ENCODE measurements at regions not wholly inside any gene's neighbourhood (a gene's known extent, or its start where the extent isn't known, plus 50 kb on each side); places are given as distances from the start of the nearest gene placed in this dataset.

DNA sequence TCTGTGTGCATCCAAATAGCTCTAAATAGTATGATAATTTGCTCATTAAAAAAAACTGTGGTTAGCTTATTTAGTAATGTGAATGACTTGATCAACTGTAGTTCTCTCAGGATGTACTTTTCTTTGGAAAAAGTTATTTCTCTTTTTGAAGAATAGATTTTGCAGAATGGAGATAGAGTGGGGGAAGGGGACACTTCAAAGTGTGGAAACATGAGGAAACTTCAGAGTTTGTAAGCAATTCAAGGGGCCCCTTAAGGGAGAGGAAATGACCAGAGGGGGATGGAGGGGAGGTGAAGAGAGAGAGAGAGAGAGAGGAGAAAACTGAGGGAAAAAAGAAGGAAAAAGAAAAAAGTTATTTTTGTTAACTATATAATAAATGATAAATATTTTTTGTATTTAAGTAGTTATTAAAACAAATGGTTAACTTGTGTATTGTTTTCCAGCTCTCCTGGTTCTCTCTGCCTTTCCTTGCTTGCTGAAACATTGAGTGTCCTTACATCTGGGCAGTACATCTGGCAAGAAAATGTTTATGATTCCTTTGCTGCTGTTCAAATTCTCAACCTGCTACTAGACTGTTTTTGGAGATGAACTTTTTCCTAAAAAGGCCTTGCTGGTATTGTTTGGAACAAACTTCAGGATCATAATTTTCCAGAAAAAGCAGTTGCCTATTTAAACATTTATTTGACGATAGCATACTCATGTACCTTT lies 497.5 kb upstream of the CITED2 start:
- intact Hi-C loops (cut with DNase I; ENCODE audit: low total_unique reads) (no loop called here), in situ Hi-C loops (cut with MboI; ENCODE audit: low sequenced_read_pairs in 4 of 4) (loop anchor here in 1 of 4 donors (25.0 kb wide), 1 partner anchor 565 kb away; no protein-coding TSS in a partner anchor)
- no peak overlapping the region for H3K27ac ChIP-seq
- no peaks in the 10 kb centered on the region for H3K9me3 ChIP-seq
- TF ChIP-seq, protein P1, sequence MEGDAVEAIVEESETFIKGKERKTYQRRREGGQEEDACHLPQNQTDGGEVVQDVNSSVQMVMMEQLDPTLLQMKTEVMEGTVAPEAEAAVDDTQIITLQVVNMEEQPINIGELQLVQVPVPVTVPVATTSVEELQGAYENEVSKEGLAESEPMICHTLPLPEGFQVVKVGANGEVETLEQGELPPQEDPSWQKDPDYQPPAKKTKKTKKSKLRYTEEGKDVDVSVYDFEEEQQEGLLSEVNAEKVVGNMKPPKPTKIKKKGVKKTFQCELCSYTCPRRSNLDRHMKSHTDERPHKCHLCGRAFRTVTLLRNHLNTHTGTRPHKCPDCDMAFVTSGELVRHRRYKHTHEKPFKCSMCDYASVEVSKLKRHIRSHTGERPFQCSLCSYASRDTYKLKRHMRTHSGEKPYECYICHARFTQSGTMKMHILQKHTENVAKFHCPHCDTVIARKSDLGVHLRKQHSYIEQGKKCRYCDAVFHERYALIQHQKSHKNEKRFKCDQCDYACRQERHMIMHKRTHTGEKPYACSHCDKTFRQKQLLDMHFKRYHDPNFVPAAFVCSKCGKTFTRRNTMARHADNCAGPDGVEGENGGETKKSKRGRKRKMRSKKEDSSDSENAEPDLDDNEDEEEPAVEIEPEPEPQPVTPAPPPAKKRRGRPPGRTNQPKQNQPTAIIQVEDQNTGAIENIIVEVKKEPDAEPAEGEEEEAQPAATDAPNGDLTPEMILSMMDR (IDR thresholded peaks at IDR 0.05 in 4 of 5, conservative IDR thresholded peaks at IDR 0.05 in 1 of 5) = no peak
- TF ChIP-seq POLR2A (IDR thresholded peaks at IDR 0.05) = no peak
- no peak overlapping the region for H3K4me3 ChIP-seq
- H3K4me1 ChIP-seq = no peaks in the 10 kb centered on the region
- no peaks in the 10 kb centered on the region for H3K36me3 ChIP-seq
- no peak for ATAC-seq
- no peak for DNase-seq
- H3K27me3 ChIP-seq = no peaks in the 10 kb centered on the region

DNA sequence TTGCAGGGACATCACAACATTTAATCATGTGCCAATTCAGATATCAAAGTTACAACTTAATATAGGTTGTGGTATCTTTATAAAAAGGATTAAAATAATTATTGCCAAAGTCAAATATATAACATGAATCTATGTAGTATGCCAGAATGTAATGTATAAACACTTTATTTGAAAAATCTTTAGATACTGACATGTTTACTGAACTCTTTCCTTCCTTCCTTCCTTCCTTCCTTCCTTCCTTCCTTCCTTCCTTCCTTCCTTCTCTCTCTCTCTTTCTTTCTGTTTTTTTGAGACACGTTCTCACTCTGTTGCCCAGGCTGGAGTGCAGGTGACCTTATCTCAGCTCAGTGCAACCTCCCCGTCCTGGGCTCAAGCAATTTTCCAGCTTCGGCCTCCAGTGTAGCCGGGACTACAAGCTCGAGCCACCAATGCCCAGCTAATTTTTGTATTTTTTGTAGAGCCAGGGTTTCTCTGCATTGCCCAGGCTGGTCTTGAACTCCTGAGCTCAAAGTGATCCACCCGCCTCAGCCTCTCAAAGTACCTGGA lies 496.8 kb upstream of the CITED2 start:
- Histone ChIP-seq H3K4me3 (no peak overlapping the region), H3K36me3 (no peaks in the 10 kb centered on the region), H3K4me1 (no peaks in the 10 kb centered on the region), H3K27me3 (no peaks in the 10 kb centered on the region), H3K27ac (no peak overlapping the region), H3K9me3 (no peaks in the 10 kb centered on the region)
- DNase-seq = no peak
- in situ Hi-C loops (cut with MboI; ENCODE audit: low sequenced_read_pairs in 4 of 4) (loop anchor here in 1 of 4 donors (25.0 kb wide), 1 partner anchor 566 kb away; no protein-coding TSS in a partner anchor), intact Hi-C loops (cut with DNase I; ENCODE audit: low total_unique reads) (no loop called here)
- no peak for TF ChIP-seq POLR2A (IDR thresholded peaks at IDR 0.05)
- TF ChIP-seq, protein P1 (IDR thresholded peaks at IDR 0.05 in 4 of 5, conservative IDR thresholded peaks at IDR 0.05 in 1 of 5) = no peak
- ATAC-seq = no peak

DNA sequence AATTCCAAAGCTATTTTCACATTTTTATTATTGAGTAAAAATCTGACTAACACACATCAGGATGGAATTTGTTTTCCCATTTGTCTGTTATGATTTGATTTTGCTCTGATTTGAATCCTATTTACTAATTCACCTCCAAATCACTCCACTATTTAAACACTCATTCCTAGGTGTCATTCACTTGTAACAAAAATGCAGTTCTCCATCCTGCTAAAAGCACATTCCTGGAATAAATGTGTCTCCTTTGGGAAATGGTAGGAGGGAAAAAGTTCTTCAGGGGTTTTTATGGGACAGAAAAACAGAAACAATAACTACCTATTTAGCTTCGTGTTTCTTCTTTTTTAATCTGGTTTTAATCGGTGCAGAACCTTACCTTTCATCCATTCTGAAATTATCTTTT lies 494.1 kb upstream of the CITED2 start:
- in situ Hi-C loops (cut with MboI; ENCODE audit: low sequenced_read_pairs in 4 of 4) (loop anchor here in 1 of 4 donors (25.0 kb wide), 1 partner anchor 569 kb away; no protein-coding TSS in a partner anchor), intact Hi-C loops (cut with DNase I; ENCODE audit: low total_unique reads) (no loop called here)

DNA sequence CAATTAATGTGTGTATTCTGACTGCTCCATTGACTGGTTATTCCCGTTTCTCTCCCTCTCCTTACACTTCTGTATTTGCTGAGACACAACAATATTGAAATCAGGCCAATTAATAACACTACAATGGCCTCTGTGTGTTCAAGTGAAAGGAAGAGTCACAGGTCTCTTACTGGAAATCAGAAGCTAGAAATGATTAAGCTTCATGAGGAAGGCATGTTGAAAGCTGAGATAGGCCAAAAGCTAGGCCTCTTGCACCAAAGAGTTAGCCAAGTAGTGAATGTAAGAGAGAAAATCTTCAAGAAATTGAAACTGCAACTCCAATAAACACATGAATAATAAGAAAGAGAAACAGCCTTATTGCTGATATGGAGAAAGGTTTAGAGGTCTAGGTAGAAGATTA lies 489.5 kb upstream of the CITED2 start:
- TF ChIP-seq, protein P1 (IDR thresholded peaks at IDR 0.05 in 4 of 5, conservative IDR thresholded peaks at IDR 0.05 in 1 of 5) = no peak
- TF ChIP-seq POLR2A (IDR thresholded peaks at IDR 0.05) = no peak
- Histone ChIP-seq H3K27ac (no peak overlapping the region), H3K36me3 (no peaks in the 10 kb centered on the region), H3K4me3 (no peak overlapping the region), H3K4me1 (no peaks in the 10 kb centered on the region), H3K27me3 (no peaks in the 10 kb centered on the region), H3K9me3 (no peaks in the 10 kb centered on the region)
- ATAC-seq (no peak), DNase-seq (no peak)
- in situ Hi-C loops (cut with MboI; ENCODE audit: low sequenced_read_pairs in 4 of 4) = loop anchor here in 1 of 4 donors (25.0 kb wide), 1 partner anchor 573 kb away; no protein-coding TSS in a partner anchor
- intact Hi-C loops (cut with DNase I; ENCODE audit: low total_unique reads) = no loop called here

More for the DNA sequence above, 494.1 kb upstream of the CITED2 start:
- no peaks in the 10 kb centered on the region for H3K9me3 ChIP-seq
- ATAC-seq (no peak), DNase-seq (no peak)
- no peak overlapping the region for H3K4me3 ChIP-seq
- H3K27me3 ChIP-seq = no peaks in the 10 kb centered on the region
- no peak overlapping the region for H3K27ac ChIP-seq
- no peaks in the 10 kb centered on the region for H3K4me1 ChIP-seq
- TF ChIP-seq, protein P1 (IDR thresholded peaks at IDR 0.05 in 4 of 5, conservative IDR thresholded peaks at IDR 0.05 in 1 of 5) = no peak
- no peak for TF ChIP-seq POLR2A (IDR thresholded peaks at IDR 0.05)
- no peaks in the 10 kb centered on the region for H3K36me3 ChIP-seq
